GM23338 (cell line): ENCODE measurements at regions not wholly inside any gene's neighbourhood (a gene's known extent, or its start where the extent isn't known, plus 50 kb on each side); places are given as distances from the start of the nearest gene placed in this dataset.

ENCODE experiments used
- ATAC-seq: fragments of 200-7000 bp; cut with Tn5 transposase; 3 replicates; pipeline ENCODE4 v1.9.1; 2020
- DNase-seq: peaks from one replicate; pipeline ENCODE4 v3.0.0-alpha.2; 2015; ENCODE audit warnings: low spot score
- H2AFZ ChIP-seq: fragments of 200-600 bp; sonication (generic); 2 replicates; pipeline ENCODE4 v1.8.0; 2016; ENCODE audit warnings: antibody characterized with exemption, mild to moderate bottlenecking, moderate library complexity
- H3F3A ChIP-seq: fragments of 200-600 bp; sonication (generic); replicated peaks from 2 replicates; pipeline ENCODE4 v1.8.0; 2017; ENCODE audit warnings: antibody characterized with exemption, mixed run types, low read depth
- H3K27ac ChIP-seq: fragments of 200-600 bp; sonication (generic); 2 replicates; pipeline ENCODE4 v1.6.1; 2016; ENCODE audit warnings: low read depth
- H3K27me3 ChIP-seq: fragments of 200-600 bp; sonication (generic); 2 replicates; pipeline ENCODE4 v1.8.0; 2016; ENCODE audit warnings: mild to moderate bottlenecking, mixed run types, moderate library complexity; ENCODE audit not compliant: insufficient read depth
- H3K36me3 ChIP-seq: fragments of 200-600 bp; sonication (generic); 2 replicates; pipeline ENCODE4 v1.8.0; 2016; ENCODE audit warnings: mild to moderate bottlenecking; ENCODE audit not compliant: insufficient read depth
- H3K4me1 ChIP-seq: fragments of 200-600 bp; sonication (generic); 2 replicates; pipeline ENCODE4 v1.8.0; 2016; ENCODE audit warnings: mild to moderate bottlenecking, moderate library complexity; ENCODE audit not compliant: insufficient read depth
- H3K4me2 ChIP-seq: fragments of 200-600 bp; sonication (generic); 2 replicates; pipeline ENCODE4 v1.7.1; 2017; ENCODE audit warnings: mixed run types
- H3K4me3 ChIP-seq: fragments of 200-600 bp; sonication (generic); 2 replicates; pipeline ENCODE4 v1.6.1; 2016; ENCODE audit warnings: mixed run types
- H3K79me2 ChIP-seq: fragments of 200-600 bp; sonication (generic); replicated peaks from 2 replicates; pipeline ENCODE4 v1.8.0; 2017; ENCODE audit warnings: mild to moderate bottlenecking; ENCODE audit not compliant: insufficient read depth
- H3K9me2 ChIP-seq: fragments of 200-600 bp; sonication (generic); 2 replicates; pipeline ENCODE4 v1.8.0; 2017; ENCODE audit not compliant: insufficient read depth
- H4K20me1 ChIP-seq: fragments of 200-600 bp; sonication (generic); replicated peaks from 2 replicates; pipeline ENCODE4 v1.8.0; 2017; ENCODE audit warnings: mild to moderate bottlenecking; ENCODE audit not compliant: insufficient read depth
- H3K27ac Mint-ChIP-seq: 2 replicates; pipeline ENCODE4 v1.8.0; 2020; ENCODE audit warnings: inconsistent platforms, mild to moderate bottlenecking, moderate library complexity, mixed read lengths
- H3K27me3 Mint-ChIP-seq: 3 replicates; pipeline ENCODE4 v1.8.0; 2022; ENCODE audit warnings: low read depth, mild to moderate bottlenecking, moderate library complexity, mixed read lengths, inconsistent platforms; ENCODE audit not compliant: insufficient read depth, poor library complexity
- H3K36me3 Mint-ChIP-seq: 3 replicates; pipeline ENCODE4 v1.8.0; 2021; ENCODE audit warnings: low read depth, mild to moderate bottlenecking, inconsistent platforms, moderate library complexity, mixed read lengths
- H3K4me1 Mint-ChIP-seq: 3 replicates; pipeline ENCODE4 v1.8.0; 2020; ENCODE audit warnings: mild to moderate bottlenecking, inconsistent platforms, mixed read lengths
- H3K4me3 Mint-ChIP-seq: 3 replicates; pipeline ENCODE4 v1.8.0; 2021; ENCODE audit warnings: moderate library complexity, mild to moderate bottlenecking, inconsistent platforms, mixed read lengths
- H3K9me3 Mint-ChIP-seq: 3 replicates; pipeline ENCODE4 v1.8.0; 2020; ENCODE audit warnings: moderate library complexity, mild to moderate bottlenecking, inconsistent platforms, mixed read lengths
- CREB1 ChIP-seq: fragments of 250-450 bp; sonication (Bioruptor Pico); IDR thresholded peaks from 2 replicates; pipeline ENCODE4 v1.5.0; 2020; ENCODE audit warnings: low read depth, mild to moderate bottlenecking, moderate library complexity
- EZH2 ChIP-seq: fragments of 200-600 bp; sonication (generic); IDR thresholded peaks from one replicate; pipeline ENCODE4 v1.8.0; 2017; ENCODE audit warnings: antibody characterized with exemption, mild to moderate bottlenecking, low read depth; ENCODE audit not compliant: unreplicated experiment
- JUNB ChIP-seq: IDR thresholded peaks from one replicate; pipeline ENCODE4 v1.6.1; 2016; ENCODE audit warnings: antibody characterized with exemption; ENCODE audit not compliant: unreplicated experiment
- NANOG ChIP-seq: IDR thresholded peaks from 2 replicates; pipeline ENCODE4 v1.6.1; 2016; ENCODE audit warnings: antibody characterized with exemption, borderline replicate concordance
- POLR2AphosphoS5 ChIP-seq: IDR thresholded peaks from 2 replicates; pipeline ENCODE4 v1.6.1; 2016; ENCODE audit warnings: antibody characterized with exemption, low read depth
- STAT1 ChIP-seq: IDR thresholded peaks from one replicate; pipeline ENCODE4 v1.6.1; 2016; ENCODE audit warnings: antibody characterized with exemption; ENCODE audit not compliant: unreplicated experiment
- ZNF114 ChIP-seq: fragments of 250-450 bp; sonication (Bioruptor Pico); IDR thresholded peaks from 2 replicates; pipeline ENCODE4 v1.5.0; 2020; ENCODE audit warnings: mild to moderate bottlenecking, moderate library complexity
- ZNF331 ChIP-seq: fragments of 250-450 bp; sonication (Bioruptor Pico); IDR thresholded peaks from 2 replicates; pipeline ENCODE4 v1.5.0; 2020; ENCODE audit warnings: low read depth, mild to moderate bottlenecking, moderate library complexity
- TF ChIP-seq, protein P1 (sequence below): IDR thresholded peaks from 2 replicates; pipeline ENCODE4 v1.6.1; 2016; ENCODE audit warnings: antibody characterized with exemption
- TF ChIP-seq, protein P2 (sequence below): IDR thresholded peaks from one replicate; pipeline ENCODE4 v1.6.1; 2018; ENCODE audit warnings: antibody characterized with exemption; ENCODE audit not compliant: unreplicated experiment
- TF ChIP-seq, protein P3 (sequence below), 2 experiments: fragments of 200-600 bp in 1 of 2; sonication (generic) in 1 of 2; conservative IDR thresholded peaks; 2 replicates each; pipeline versions ENCODE4 v1.5.1 to v1.6.1; 2016 to 2017; ENCODE audit warnings: antibody characterized with exemption in 2 of 2, low read depth in 2 of 2, mild to moderate bottlenecking in 2 of 2, moderate library complexity in 1 of 2
- TF ChIP-seq, protein P4 (sequence below): fragments of 250-450 bp; sonication (Bioruptor Pico); IDR thresholded peaks from 2 replicates; pipeline ENCODE4 v1.5.0; 2020; ENCODE audit warnings: mild to moderate bottlenecking, moderate library complexity

DNA sequence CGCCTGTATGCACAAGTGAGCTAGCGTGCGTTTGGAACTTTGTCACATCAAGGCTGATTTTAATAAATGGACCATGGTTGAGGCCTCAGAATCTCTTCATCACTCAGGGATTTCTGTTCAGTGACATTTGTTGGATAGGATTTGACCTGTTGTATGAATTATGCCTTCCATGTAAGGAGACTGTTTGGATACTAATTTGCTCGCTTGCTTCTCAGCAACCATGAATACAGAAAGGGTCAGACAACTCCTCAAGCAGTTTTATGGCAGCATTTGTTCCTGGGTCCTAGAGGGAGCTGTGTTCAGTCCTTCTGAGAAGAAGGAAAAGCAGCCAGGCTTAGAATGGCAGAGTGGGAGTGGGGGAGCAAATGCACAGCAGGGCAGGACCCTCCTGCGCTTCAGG, 269.7 kb upstream of the LCORL start:
- H3K27ac Mint-ChIP-seq, result no peak overlapping the region
- H3K4me3 Mint-ChIP-seq, result no peak overlapping the region
- Histone ChIP-seq H3K4me3 (no peak overlapping the region), H3K4me1 (no peaks in the 10 kb centered on the region), H2AFZ (peak overlapping the region; percentile 38; the same call in 1 of the 2 replicates), H3F3A (no peaks in the 10 kb centered on the region), H3K36me3 (no peaks in the 10 kb centered on the region), H4K20me1 (no peaks in the 10 kb centered on the region), H3K9me2 (0 out of 2 replicates have a peak, but pooled peaks cover 6% of the 10 kb centered on the region), H3K4me2 (no peak overlapping the region), H3K27me3 (no peaks in the 10 kb centered on the region), H3K79me2 (no peaks in the 10 kb centered on the region), H3K27ac (no peak overlapping the region)
- TF ChIP-seq, protein P1, sequence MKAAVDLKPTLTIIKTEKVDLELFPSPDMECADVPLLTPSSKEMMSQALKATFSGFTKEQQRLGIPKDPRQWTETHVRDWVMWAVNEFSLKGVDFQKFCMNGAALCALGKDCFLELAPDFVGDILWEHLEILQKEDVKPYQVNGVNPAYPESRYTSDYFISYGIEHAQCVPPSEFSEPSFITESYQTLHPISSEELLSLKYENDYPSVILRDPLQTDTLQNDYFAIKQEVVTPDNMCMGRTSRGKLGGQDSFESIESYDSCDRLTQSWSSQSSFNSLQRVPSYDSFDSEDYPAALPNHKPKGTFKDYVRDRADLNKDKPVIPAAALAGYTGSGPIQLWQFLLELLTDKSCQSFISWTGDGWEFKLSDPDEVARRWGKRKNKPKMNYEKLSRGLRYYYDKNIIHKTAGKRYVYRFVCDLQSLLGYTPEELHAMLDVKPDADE, result no peak
- TF ChIP-seq JUNB, result no peak
- TF ChIP-seq EZH2, result no peak
- TF ChIP-seq ZNF114 (CRISPR knock-in tag), result no peak
- TF ChIP-seq, protein P2, sequence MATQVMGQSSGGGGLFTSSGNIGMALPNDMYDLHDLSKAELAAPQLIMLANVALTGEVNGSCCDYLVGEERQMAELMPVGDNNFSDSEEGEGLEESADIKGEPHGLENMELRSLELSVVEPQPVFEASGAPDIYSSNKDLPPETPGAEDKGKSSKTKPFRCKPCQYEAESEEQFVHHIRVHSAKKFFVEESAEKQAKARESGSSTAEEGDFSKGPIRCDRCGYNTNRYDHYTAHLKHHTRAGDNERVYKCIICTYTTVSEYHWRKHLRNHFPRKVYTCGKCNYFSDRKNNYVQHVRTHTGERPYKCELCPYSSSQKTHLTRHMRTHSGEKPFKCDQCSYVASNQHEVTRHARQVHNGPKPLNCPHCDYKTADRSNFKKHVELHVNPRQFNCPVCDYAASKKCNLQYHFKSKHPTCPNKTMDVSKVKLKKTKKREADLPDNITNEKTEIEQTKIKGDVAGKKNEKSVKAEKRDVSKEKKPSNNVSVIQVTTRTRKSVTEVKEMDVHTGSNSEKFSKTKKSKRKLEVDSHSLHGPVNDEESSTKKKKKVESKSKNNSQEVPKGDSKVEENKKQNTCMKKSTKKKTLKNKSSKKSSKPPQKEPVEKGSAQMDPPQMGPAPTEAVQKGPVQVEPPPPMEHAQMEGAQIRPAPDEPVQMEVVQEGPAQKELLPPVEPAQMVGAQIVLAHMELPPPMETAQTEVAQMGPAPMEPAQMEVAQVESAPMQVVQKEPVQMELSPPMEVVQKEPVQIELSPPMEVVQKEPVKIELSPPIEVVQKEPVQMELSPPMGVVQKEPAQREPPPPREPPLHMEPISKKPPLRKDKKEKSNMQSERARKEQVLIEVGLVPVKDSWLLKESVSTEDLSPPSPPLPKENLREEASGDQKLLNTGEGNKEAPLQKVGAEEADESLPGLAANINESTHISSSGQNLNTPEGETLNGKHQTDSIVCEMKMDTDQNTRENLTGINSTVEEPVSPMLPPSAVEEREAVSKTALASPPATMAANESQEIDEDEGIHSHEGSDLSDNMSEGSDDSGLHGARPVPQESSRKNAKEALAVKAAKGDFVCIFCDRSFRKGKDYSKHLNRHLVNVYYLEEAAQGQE, result no peak
- no peak for TF ChIP-seq ZNF331 (CRISPR knock-in tag)
- TF ChIP-seq, protein P3, sequence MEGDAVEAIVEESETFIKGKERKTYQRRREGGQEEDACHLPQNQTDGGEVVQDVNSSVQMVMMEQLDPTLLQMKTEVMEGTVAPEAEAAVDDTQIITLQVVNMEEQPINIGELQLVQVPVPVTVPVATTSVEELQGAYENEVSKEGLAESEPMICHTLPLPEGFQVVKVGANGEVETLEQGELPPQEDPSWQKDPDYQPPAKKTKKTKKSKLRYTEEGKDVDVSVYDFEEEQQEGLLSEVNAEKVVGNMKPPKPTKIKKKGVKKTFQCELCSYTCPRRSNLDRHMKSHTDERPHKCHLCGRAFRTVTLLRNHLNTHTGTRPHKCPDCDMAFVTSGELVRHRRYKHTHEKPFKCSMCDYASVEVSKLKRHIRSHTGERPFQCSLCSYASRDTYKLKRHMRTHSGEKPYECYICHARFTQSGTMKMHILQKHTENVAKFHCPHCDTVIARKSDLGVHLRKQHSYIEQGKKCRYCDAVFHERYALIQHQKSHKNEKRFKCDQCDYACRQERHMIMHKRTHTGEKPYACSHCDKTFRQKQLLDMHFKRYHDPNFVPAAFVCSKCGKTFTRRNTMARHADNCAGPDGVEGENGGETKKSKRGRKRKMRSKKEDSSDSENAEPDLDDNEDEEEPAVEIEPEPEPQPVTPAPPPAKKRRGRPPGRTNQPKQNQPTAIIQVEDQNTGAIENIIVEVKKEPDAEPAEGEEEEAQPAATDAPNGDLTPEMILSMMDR (conservative IDR thresholded peaks at IDR 0.05; ENCODE audit: low read depth in 2 of 2), result no peak
- TF ChIP-seq, protein P4, sequence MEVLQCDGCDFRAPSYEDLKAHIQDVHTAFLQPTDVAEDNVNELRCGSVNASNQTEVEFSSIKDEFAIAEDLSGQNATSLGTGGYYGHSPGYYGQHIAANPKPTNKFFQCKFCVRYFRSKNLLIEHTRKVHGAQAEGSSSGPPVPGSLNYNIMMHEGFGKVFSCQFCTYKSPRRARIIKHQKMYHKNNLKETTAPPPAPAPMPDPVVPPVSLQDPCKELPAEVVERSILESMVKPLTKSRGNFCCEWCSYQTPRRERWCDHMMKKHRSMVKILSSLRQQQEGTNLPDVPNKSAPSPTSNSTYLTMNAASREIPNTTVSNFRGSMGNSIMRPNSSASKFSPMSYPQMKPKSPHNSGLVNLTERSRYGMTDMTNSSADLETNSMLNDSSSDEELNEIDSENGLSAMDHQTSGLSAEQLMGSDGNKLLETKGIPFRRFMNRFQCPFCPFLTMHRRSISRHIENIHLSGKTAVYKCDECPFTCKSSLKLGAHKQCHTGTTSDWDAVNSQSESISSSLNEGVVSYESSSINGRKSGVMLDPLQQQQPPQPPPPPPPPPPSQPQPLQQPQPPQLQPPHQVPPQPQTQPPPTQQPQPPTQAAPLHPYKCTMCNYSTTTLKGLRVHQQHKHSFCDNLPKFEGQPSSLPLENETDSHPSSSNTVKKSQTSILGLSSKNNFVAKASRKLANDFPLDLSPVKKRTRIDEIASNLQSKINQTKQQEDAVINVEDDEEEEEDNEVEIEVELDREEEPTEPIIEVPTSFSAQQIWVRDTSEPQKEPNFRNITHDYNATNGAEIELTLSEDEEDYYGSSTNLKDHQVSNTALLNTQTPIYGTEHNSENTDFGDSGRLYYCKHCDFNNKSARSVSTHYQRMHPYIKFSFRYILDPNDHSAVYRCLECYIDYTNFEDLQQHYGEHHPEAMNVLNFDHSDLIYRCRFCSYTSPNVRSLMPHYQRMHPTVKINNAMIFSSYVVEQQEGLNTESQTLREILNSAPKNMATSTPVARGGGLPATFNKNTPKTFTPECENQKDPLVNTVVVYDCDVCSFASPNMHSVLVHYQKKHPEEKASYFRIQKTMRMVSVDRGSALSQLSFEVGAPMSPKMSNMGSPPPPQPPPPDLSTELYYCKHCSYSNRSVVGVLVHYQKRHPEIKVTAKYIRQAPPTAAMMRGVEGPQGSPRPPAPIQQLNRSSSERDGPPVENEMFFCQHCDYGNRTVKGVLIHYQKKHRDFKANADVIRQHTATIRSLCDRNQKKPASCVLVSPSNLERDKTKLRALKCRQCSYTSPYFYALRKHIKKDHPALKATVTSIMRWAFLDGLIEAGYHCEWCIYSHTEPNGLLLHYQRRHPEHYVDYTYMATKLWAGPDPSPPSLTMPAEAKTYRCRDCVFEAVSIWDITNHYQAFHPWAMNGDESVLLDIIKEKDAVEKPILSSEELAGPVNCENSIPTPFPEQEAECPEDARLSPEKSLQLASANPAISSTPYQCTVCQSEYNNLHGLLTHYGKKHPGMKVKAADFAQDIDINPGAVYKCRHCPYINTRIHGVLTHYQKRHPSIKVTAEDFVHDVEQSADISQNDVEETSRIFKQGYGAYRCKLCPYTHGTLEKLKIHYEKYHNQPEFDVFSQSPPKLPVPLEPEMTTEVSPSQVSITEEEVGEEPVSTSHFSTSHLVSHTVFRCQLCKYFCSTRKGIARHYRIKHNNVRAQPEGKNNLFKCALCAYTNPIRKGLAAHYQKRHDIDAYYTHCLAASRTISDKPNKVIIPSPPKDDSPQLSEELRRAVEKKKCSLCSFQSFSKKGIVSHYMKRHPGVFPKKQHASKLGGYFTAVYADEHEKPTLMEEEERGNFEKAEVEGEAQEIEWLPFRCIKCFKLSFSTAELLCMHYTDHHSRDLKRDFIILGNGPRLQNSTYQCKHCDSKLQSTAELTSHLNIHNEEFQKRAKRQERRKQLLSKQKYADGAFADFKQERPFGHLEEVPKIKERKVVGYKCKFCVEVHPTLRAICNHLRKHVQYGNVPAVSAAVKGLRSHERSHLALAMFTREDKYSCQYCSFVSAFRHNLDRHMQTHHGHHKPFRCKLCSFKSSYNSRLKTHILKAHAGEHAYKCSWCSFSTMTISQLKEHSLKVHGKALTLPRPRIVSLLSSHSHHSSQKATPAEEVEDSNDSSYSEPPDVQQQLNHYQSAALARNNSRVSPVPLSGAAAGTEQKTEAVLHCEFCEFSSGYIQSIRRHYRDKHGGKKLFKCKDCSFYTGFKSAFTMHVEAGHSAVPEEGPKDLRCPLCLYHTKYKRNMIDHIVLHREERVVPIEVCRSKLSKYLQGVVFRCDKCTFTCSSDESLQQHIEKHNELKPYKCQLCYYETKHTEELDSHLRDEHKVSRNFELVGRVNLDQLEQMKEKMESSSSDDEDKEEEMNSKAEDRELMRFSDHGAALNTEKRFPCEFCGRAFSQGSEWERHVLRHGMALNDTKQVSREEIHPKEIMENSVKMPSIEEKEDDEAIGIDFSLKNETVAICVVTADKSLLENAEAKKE (CRISPR knock-in tag), result no peak
- no peak for TF ChIP-seq CREB1 (CRISPR knock-in tag)
- TF ChIP-seq POLR2AphosphoS5, result no peak
- no peak for TF ChIP-seq STAT1
- TF ChIP-seq NANOG, result no peak
- DNase-seq (peak; percentile 36), ATAC-seq (peak; percentile 45)
- H3K27me3 Mint-ChIP-seq, result no peaks in the 10 kb centered on the region
- H3K9me3 Mint-ChIP-seq, result no peaks in the 10 kb centered on the region; the same call in 2 of the 3 replicates
- no peaks in the 10 kb centered on the region for H3K36me3 Mint-ChIP-seq
- H3K4me1 Mint-ChIP-seq, result peaks cover 2% of the 10 kb centered on the region; the same call in 1 of the 3 replicates
